WTC11 (cell line): ENCODE measurements at regions not wholly inside any gene's neighbourhood (a gene's known extent, or its start where the extent isn't known, plus 50 kb on each side); places are given as distances from the start of the nearest gene placed in this dataset.

Experiments used
- ATAC-seq: fragments of 200-7000 bp; cut with Tn5 transposase; 2 replicates; pipeline ENCODE4 v1.10.0; 2021; ENCODE audit warnings: mild to moderate bottlenecking, moderate library complexity
- CTCF ChIA-PET: fragments of 300-600 bp; sonication (Branson Sonifier 250); formaldehyde crosslinking; loops from one replicate; lab custom pipeline; 2021; ENCODE audit warnings: antibody characterized with exemption; lab: Charles Lee
- POLR2A ChIA-PET: fragments of 350-600 bp; sonication (Branson Sonifier 250); formaldehyde crosslinking; loops from one replicate; lab custom pipeline; 2021; ENCODE audit warnings: antibody characterized with exemption; lab: Charles Lee
- DNase-seq: peaks from one replicate; pipeline ENCODE4 v3.0.0; 2021; ENCODE audit warnings: low spot score
- H3K27ac Mint-ChIP-seq: 2 replicates; pipeline ENCODE4 v1.8.0; 2021; ENCODE audit warnings: mixed read lengths
- H3K27me3 Mint-ChIP-seq: 2 replicates; pipeline ENCODE4 v1.8.0; 2021; ENCODE audit warnings: low read depth, mild to moderate bottlenecking, moderate library complexity, mixed read lengths
- H3K36me3 Mint-ChIP-seq: 2 replicates; pipeline ENCODE4 v1.8.0; 2021; ENCODE audit warnings: mixed read lengths
- H3K4me1 Mint-ChIP-seq: 2 replicates; pipeline ENCODE4 v1.8.0; 2022; ENCODE audit warnings: mixed read lengths
- H3K4me3 Mint-ChIP-seq: 2 replicates; pipeline ENCODE4 v1.8.0; 2021; ENCODE audit warnings: mild to moderate bottlenecking, moderate library complexity, mixed read lengths
- H3K9me3 Mint-ChIP-seq: 2 replicates; pipeline ENCODE4 v1.8.0; 2021; ENCODE audit warnings: mixed read lengths
- CREB1 ChIP-seq: sonication (generic); formaldehyde crosslinking; IDR thresholded peaks from 2 replicates; pipeline ENCODE4 v1.8.0; 2023; ENCODE audit warnings: mild to moderate bottlenecking, missing genetic modification reagents
- CREM ChIP-seq: sonication (generic); formaldehyde crosslinking; IDR thresholded peaks from 2 replicates; pipeline ENCODE4 v1.8.1; 2022; ENCODE audit warnings: mild to moderate bottlenecking, missing genetic modification reagents, moderate library complexity
- EMX1 ChIP-seq: fragments of 250-450 bp; sonication (Bioruptor Pico); IDR thresholded peaks from 2 replicates; pipeline ENCODE4 v1.8.0; 2021; ENCODE audit warnings: mild to moderate bottlenecking
- ETV6 ChIP-seq: sonication (generic); formaldehyde crosslinking; IDR thresholded peaks from 2 replicates; pipeline ENCODE4 v1.8.1; 2022; ENCODE audit warnings: mild to moderate bottlenecking, missing genetic modification reagents
- JAZF1 ChIP-seq: fragments of 250-450 bp; sonication (Bioruptor Pico); IDR thresholded peaks from 2 replicates; pipeline ENCODE4 v1.9.0; 2021; ENCODE audit warnings: moderate library complexity, mild to moderate bottlenecking, inconsistent platforms
- KAT7 ChIP-seq: sonication (generic); formaldehyde crosslinking; IDR thresholded peaks from 2 replicates; pipeline ENCODE4 v1.8.1; 2023; ENCODE audit warnings: missing genetic modification reagents, mild to moderate bottlenecking, borderline replicate concordance
- MXD4 ChIP-seq: fragments of 250-450 bp; sonication (Bioruptor Pico); IDR thresholded peaks from 2 replicates; pipeline ENCODE4 v1.8.0; 2021; ENCODE audit warnings: mild to moderate bottlenecking, moderate library complexity, borderline replicate concordance
- NFE2L1 ChIP-seq: sonication (generic); formaldehyde crosslinking; IDR thresholded peaks from 2 replicates; pipeline ENCODE4 v1.8.1; 2023; ENCODE audit warnings: missing genetic modification reagents
- NFYB ChIP-seq: sonication (generic); formaldehyde crosslinking; conservative IDR thresholded peaks from 2 replicates; pipeline ENCODE4 v1.8.0; 2022; ENCODE audit warnings: low read depth, missing genetic modification reagents
- OVOL2 ChIP-seq: fragments of 250-450 bp; sonication (Bioruptor Pico); IDR thresholded peaks from 2 replicates; pipeline ENCODE4 v1.9.0; 2021; ENCODE audit warnings: mild to moderate bottlenecking, borderline replicate concordance
- PRRX2 ChIP-seq: fragments of 250-450 bp; sonication (Bioruptor Pico); IDR thresholded peaks from 2 replicates; pipeline ENCODE4 v1.8.0; 2021; ENCODE audit warnings: mild to moderate bottlenecking
- TCF7 ChIP-seq: sonication (generic); formaldehyde crosslinking; IDR thresholded peaks from 2 replicates; pipeline ENCODE4 v1.8.0; 2022; ENCODE audit warnings: mild to moderate bottlenecking, low read depth, missing genetic modification reagents, moderate library complexity
- TP53 ChIP-seq: sonication (generic); formaldehyde crosslinking; IDR thresholded peaks from 2 replicates; pipeline ENCODE4 v1.8.1; 2023; ENCODE audit warnings: mild to moderate bottlenecking, missing genetic modification reagents
- ZNF263 ChIP-seq: sonication (generic); formaldehyde crosslinking; IDR thresholded peaks from 2 replicates; pipeline ENCODE4 v1.8.1; 2022; ENCODE audit warnings: low read depth, mild to moderate bottlenecking, moderate library complexity, missing genetic modification reagents
- TF ChIP-seq, protein P1 (sequence below): sonication (generic); formaldehyde crosslinking; IDR thresholded peaks from 2 replicates; pipeline ENCODE4 v1.8.1; 2022; ENCODE audit warnings: mild to moderate bottlenecking, moderate library complexity, missing genetic modification reagents
- TF ChIP-seq, protein P2 (sequence below): fragments of 250-450 bp; sonication (Bioruptor Pico); IDR thresholded peaks from 2 replicates; pipeline ENCODE4 v1.8.0; 2021; ENCODE audit warnings: mild to moderate bottlenecking
- TF ChIP-seq, protein P3 (sequence below): sonication (generic); formaldehyde crosslinking; IDR thresholded peaks from 2 replicates; pipeline ENCODE4 v1.8.1; 2023; ENCODE audit warnings: mild to moderate bottlenecking, missing genetic modification reagents, moderate library complexity
- TF ChIP-seq, protein P4 (sequence below): sonication (generic); formaldehyde crosslinking; IDR thresholded peaks from 2 replicates; pipeline ENCODE4 v1.8.1; 2023; ENCODE audit warnings: mild to moderate bottlenecking, missing genetic modification reagents, moderate library complexity
- TF ChIP-seq, protein P5 (sequence below): sonication (generic); formaldehyde crosslinking; conservative IDR thresholded peaks from 2 replicates; pipeline ENCODE4 v1.8.1; 2022; ENCODE audit warnings: mild to moderate bottlenecking, missing genetic modification reagents
- TF ChIP-seq, protein P6 (sequence below): sonication (generic); formaldehyde crosslinking; IDR thresholded peaks from 2 replicates; pipeline ENCODE4 v1.8.0; 2022; ENCODE audit warnings: mild to moderate bottlenecking, missing genetic modification reagents
- TF ChIP-seq, protein P7 (sequence below): fragments of 250-450 bp; sonication (Bioruptor Pico); IDR thresholded peaks from 2 replicates; pipeline ENCODE4 v1.9.0; 2021; ENCODE audit warnings: moderate library complexity, mild to moderate bottlenecking, inconsistent platforms, borderline replicate concordance
- TF ChIP-seq, protein P8 (sequence below): sonication (generic); formaldehyde crosslinking; IDR thresholded peaks from 2 replicates; pipeline ENCODE4 v1.8.1; 2022; ENCODE audit warnings: low read depth, mild to moderate bottlenecking, moderate library complexity, missing genetic modification reagents, borderline replicate concordance

DNA sequence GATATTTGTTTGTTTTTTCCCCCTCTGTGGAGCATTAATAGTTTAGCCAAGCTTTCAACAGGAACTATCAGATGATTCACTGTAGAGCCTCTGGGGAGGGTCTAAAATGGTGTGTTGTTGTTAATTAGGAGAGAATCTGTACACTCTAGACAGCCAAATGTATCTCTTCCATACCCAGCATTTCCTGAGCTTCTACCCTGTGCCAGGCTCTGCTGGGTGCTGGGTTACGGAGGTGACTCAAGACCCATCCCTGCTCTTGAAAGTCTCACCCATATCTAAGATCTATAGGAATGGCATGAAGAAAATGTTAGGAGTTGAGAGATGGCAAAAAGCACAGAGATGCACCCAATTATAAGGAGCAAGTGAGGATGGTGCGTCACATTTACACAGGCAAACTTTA, 245.8 kb downstream of the C12orf75 start:
- TF ChIP-seq ZNF263 (CRISPR knock-in tag): no peak
- TF ChIP-seq EMX1: no peak
- no peak for TF ChIP-seq KAT7 (CRISPR knock-in tag)
- TF ChIP-seq PRRX2 (CRISPR knock-in tag): no peak
- TF ChIP-seq, protein P1, sequence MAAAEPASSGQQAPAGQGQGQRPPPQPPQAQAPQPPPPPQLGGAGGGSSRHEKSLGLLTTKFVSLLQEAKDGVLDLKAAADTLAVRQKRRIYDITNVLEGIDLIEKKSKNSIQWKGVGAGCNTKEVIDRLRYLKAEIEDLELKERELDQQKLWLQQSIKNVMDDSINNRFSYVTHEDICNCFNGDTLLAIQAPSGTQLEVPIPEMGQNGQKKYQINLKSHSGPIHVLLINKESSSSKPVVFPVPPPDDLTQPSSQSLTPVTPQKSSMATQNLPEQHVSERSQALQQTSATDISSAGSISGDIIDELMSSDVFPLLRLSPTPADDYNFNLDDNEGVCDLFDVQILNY: no peak
- no peak for TF ChIP-seq NFYB
- TF ChIP-seq, protein P2, sequence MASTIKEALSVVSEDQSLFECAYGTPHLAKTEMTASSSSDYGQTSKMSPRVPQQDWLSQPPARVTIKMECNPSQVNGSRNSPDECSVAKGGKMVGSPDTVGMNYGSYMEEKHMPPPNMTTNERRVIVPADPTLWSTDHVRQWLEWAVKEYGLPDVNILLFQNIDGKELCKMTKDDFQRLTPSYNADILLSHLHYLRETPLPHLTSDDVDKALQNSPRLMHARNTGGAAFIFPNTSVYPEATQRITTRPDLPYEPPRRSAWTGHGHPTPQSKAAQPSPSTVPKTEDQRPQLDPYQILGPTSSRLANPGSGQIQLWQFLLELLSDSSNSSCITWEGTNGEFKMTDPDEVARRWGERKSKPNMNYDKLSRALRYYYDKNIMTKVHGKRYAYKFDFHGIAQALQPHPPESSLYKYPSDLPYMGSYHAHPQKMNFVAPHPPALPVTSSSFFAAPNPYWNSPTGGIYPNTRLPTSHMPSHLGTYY: no peak
- TF ChIP-seq, protein P3, sequence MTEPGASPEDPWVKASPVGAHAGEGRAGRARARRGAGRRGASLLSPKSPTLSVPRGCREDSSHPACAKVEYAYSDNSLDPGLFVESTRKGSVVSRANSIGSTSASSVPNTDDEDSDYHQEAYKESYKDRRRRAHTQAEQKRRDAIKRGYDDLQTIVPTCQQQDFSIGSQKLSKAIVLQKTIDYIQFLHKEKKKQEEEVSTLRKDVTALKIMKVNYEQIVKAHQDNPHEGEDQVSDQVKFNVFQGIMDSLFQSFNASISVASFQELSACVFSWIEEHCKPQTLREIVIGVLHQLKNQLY (CRISPR knock-in tag): no peak
- Mint-ChIP-seq H3K36me3 (no peaks in the 10 kb centered on the region), H3K4me3 (no peak overlapping the region), H3K4me1 (no peaks in the 10 kb centered on the region), H3K27ac (no peak overlapping the region), H3K9me3 (no peaks in the 10 kb centered on the region), H3K27me3 (no peaks in the 10 kb centered on the region; the same call in 1 of the 2 replicates)
- ATAC-seq: no peak
- POLR2A ChIA-PET: no interaction called here
- no peak for DNase-seq
- CTCF ChIA-PET: no interaction called here

DNA sequence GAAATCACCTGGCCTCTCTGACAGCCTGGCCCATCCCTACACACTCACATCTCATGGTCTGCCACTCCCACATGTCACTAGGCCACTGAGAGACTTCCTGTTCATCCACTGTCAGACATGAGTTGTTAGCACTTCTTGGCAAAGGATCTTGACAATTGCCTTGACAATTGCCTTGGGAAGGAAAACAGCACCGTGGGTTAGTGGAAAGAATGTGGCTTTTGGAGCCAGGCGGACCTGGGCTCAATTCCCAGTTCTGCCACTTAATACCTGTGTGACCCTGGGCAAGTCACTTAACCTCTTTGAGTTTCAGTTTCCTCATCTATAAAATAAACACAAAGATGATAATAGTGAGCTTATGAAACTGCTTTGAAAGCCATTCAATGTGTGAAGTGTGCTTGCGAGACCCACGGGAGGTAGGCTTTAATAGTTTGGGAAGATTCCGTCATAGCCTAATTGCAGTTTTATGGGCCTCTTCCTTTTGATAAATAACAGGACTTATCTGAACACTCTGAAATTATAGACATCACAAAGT, 250.4 kb downstream of the C12orf75 start:
- CTCF ChIA-PET: interaction anchor here (0.6 kb wide), 1 partner anchor 734 kb away, joined by 3 read pairs; no protein-coding TSS in a partner anchor
- no peak for ATAC-seq

More for the DNA sequence above, 250.4 kb downstream of the C12orf75 start:
- Mint-ChIP-seq H3K36me3 (no peaks in the 10 kb centered on the region), H3K4me3 (no peak overlapping the region), H3K27me3 (no peaks in the 10 kb centered on the region), H3K4me1 (no peaks in the 10 kb centered on the region), H3K27ac (no peak overlapping the region), H3K9me3 (no peaks in the 10 kb centered on the region)
- POLR2A ChIA-PET: no interaction called here
- DNase-seq: no peak
- TF ChIP-seq TCF7 (CRISPR knock-in tag) (no peak), CREB1 (CRISPR knock-in tag) (no peak), NFE2L1 (CRISPR knock-in tag) (no peak), TP53 (CRISPR knock-in tag) (no peak), ETV6 (CRISPR knock-in tag) (no peak), JAZF1 (CRISPR knock-in tag) (no peak), MXD4 (CRISPR knock-in tag) (no peak), CREM (CRISPR knock-in tag) (no peak), OVOL2 (CRISPR knock-in tag) (no peak)
- TF ChIP-seq, protein P4, sequence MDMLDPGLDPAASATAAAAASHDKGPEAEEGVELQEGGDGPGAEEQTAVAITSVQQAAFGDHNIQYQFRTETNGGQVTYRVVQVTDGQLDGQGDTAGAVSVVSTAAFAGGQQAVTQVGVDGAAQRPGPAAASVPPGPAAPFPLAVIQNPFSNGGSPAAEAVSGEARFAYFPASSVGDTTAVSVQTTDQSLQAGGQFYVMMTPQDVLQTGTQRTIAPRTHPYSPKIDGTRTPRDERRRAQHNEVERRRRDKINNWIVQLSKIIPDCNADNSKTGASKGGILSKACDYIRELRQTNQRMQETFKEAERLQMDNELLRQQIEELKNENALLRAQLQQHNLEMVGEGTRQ (CRISPR knock-in tag): no peak
- TF ChIP-seq, protein P5, sequence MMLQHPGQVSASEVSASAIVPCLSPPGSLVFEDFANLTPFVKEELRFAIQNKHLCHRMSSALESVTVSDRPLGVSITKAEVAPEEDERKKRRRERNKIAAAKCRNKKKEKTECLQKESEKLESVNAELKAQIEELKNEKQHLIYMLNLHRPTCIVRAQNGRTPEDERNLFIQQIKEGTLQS: no peak
- TF ChIP-seq, protein P6, sequence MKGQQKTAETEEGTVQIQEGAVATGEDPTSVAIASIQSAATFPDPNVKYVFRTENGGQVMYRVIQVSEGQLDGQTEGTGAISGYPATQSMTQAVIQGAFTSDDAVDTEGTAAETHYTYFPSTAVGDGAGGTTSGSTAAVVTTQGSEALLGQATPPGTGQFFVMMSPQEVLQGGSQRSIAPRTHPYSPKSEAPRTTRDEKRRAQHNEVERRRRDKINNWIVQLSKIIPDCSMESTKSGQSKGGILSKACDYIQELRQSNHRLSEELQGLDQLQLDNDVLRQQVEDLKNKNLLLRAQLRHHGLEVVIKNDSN (CRISPR knock-in tag): no peak
- TF ChIP-seq, protein P7, sequence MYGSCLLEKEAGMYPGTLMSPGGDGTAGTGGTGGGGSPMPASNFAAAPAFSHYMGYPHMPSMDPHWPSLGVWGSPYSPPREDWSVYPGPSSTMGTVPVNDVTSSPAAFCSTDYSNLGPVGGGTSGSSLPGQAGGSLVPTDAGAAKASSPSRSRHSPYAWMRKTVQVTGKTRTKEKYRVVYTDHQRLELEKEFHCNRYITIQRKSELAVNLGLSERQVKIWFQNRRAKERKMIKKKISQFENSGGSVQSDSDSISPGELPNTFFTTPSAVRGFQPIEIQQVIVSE: no peak
- TF ChIP-seq, protein P8, sequence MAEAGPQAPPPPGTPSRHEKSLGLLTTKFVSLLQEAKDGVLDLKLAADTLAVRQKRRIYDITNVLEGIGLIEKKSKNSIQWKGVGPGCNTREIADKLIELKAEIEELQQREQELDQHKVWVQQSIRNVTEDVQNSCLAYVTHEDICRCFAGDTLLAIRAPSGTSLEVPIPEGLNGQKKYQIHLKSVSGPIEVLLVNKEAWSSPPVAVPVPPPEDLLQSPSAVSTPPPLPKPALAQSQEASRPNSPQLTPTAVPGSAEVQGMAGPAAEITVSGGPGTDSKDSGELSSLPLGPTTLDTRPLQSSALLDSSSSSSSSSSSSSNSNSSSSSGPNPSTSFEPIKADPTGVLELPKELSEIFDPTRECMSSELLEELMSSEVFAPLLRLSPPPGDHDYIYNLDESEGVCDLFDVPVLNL (CRISPR knock-in tag): no peak
